K562 (cell line): ENCODE measurements at regions not wholly inside any gene's neighbourhood (a gene's known extent, or its start where the extent isn't known, plus 50 kb on each side); places are given as distances from the start of the nearest gene placed in this dataset.
A peak's percentile ranks its signal among the peaks of the same experiment; 100 is the strongest.

Experiments
- ATAC-seq: fragments of 200-7000 bp; cut with Tn5 transposase; 3 replicates; pipeline ENCODE4 v1.9.1; 2020; ENCODE audit warnings: moderate library complexity
- BruUV-seq: library from RNA; stranded (reverse); fragments of 400-500 nt; replicated peaks from 2 replicates; lab custom pipeline; 2021; lab: Mats Ljungman, UMichigan
- CTCF ChIA-PET: fragments of 300-600 bp; formaldehyde crosslinking; extraction: SDS; loops from one replicate; lab custom pipeline; 2021; ENCODE audit warnings: low intra/inter-chr PET ratio; lab: Yijun Ruan, JAX
- POLR2A ChIA-PET: fragments of 300-600, 350-650 bp; sonication (Branson Sonifier 250); formaldehyde crosslinking; extraction: SDS; loops from one replicate; lab custom pipeline; 2021; ENCODE audit warnings: antibody characterized with exemption, inconsistent platforms; lab: Yijun Ruan, JAX
- DNase-seq, 4 experiments: peaks; one replicate each; pipeline versions ENCODE4 v3.0.0 to v3.0.0-alpha.2; 2011 to 2018; ENCODE audit warnings: low spot score in 3 of 4, mixed read lengths in 3 of 4; ENCODE audit errors: extremely low read depth in 1 of 4
- FAIRE-seq: peaks from 2 replicates; lab custom pipeline; 2011; peaks lifted over from hg19 to GRCh38; lab: Jason Lieb, UNC
- H2AFZ ChIP-seq: 2 replicates; pipeline ENCODE4 v1.6.0; 2011; ENCODE audit warnings: low read depth, low read length, control low read depth, inconsistent platforms
- H3K27ac ChIP-seq: fragments of 200-600 bp; 3 replicates; pipeline ENCODE4 v1.8.0; 2011; ENCODE audit warnings: low read depth, mild to moderate bottlenecking, control low read depth, inconsistent platforms, low read length, moderate library complexity, mixed read lengths; ENCODE audit errors: extremely low read depth
- H3K27me3 ChIP-seq, 2 experiments: fragments of 300-600 bp in 1 of 2; 2 replicates in 1 of 2; 3 replicates in 1 of 2; pipeline versions ENCODE4 v1.6.0 to v1.8.0; 2011; ENCODE audit warnings: inconsistent platforms in 2 of 2, low read length in 2 of 2, mild to moderate bottlenecking in 1 of 2, mixed read lengths in 1 of 2, moderate library complexity in 1 of 2; ENCODE audit not compliant: control insufficient read depth in 2 of 2, insufficient read depth in 2 of 2
- H3K36me3 ChIP-seq: fragments of 300-600 bp; 3 replicates; pipeline ENCODE4 v1.8.0; 2011; ENCODE audit warnings: mild to moderate bottlenecking, low read length, inconsistent platforms; ENCODE audit not compliant: control insufficient read depth, insufficient read depth
- H3K4me1 ChIP-seq, 2 experiments: fragments of 200-600 bp in 1 of 2; replicated peaks in 1 of 2; 2 replicates in 1 of 2; 3 replicates in 1 of 2; pipeline versions ENCODE4 v1.5.1 to v1.8.0; 2011; ENCODE audit warnings: inconsistent platforms in 2 of 2, low read length in 2 of 2, mild to moderate bottlenecking in 1 of 2, mixed read lengths in 1 of 2, moderate library complexity in 1 of 2; ENCODE audit not compliant: control insufficient read depth in 2 of 2, insufficient read depth in 2 of 2
- H3K4me2 ChIP-seq: 2 replicates; pipeline ENCODE4 v1.6.1; 2011; ENCODE audit warnings: low read length, control low read depth, inconsistent platforms, mixed read lengths; ENCODE audit not compliant: insufficient read depth
- H3K4me3 ChIP-seq: fragments of 200-600 bp; sonication (generic), shearing (Covaris generic); 2 replicates; pipeline ENCODE4 v1.5.1; 2016; ENCODE audit warnings: control low read depth, inconsistent platforms
- H3K79me2 ChIP-seq: fragments of 200-600 bp; 3 replicates; pipeline ENCODE4 v1.8.0; 2011; ENCODE audit warnings: low read length, inconsistent platforms; ENCODE audit not compliant: control insufficient read depth, insufficient read depth
- H3K9ac ChIP-seq, 2 experiments: 2 replicates each; pipeline versions ENCODE4 v1.6.0 to v1.6.1; 2011; ENCODE audit warnings: low read depth in 2 of 2, low read length in 2 of 2, control low read depth in 1 of 2, inconsistent platforms in 1 of 2, mild to moderate bottlenecking in 1 of 2, mixed read lengths in 1 of 2; ENCODE audit not compliant: insufficient read depth in 1 of 2
- H3K9me1 ChIP-seq: one replicate; pipeline ENCODE4 v1.6.0; 2011; ENCODE audit warnings: inconsistent platforms, mild to moderate bottlenecking, low read length, moderate library complexity; ENCODE audit not compliant: control insufficient read depth, insufficient read depth
- H3K9me3 ChIP-seq: replicated peaks from 2 replicates; pipeline ENCODE4 v1.5.1; 2011; ENCODE audit warnings: low read depth, low read length, inconsistent platforms; ENCODE audit not compliant: control insufficient read depth, insufficient read depth
- H4K20me1 ChIP-seq: replicated peaks from 2 replicates; pipeline ENCODE4 v1.6.1; 2011; ENCODE audit warnings: low read length, inconsistent platforms, mixed read lengths; ENCODE audit not compliant: control insufficient read depth, insufficient read depth
- NFATC3 ChIP-seq: fragments of 450-650 bp; IDR thresholded peaks from 2 replicates; pipeline ENCODE4 v1.6.1; 2017; ENCODE audit warnings: mild to moderate bottlenecking
- NFYB ChIP-seq: IDR thresholded peaks from 2 replicates; pipeline ENCODE4 v1.6.1; 2011; ENCODE audit warnings: mild to moderate bottlenecking, moderate library complexity; ENCODE audit not compliant: insufficient read length; ENCODE audit errors: extremely low read depth
- SIN3A ChIP-seq, 2 experiments: fragments of 150-350 bp in 1 of 2; IDR thresholded peaks; 2 replicates each; pipeline ENCODE4 v1.6.1; 2011 to 2016; ENCODE audit warnings: borderline replicate concordance in 2 of 2, low read depth in 2 of 2, low read length in 2 of 2, mild to moderate bottlenecking in 2 of 2, moderate library complexity in 2 of 2; ENCODE audit not compliant: control insufficient read depth in 1 of 2
- ZNF507 ChIP-seq: conservative IDR thresholded peaks from 2 replicates; pipeline ENCODE4 v1.6.1; 2017; ENCODE audit warnings: missing genetic modification characterization, missing compliant biosample characterization
- WGBS: fragments of 100-300 bp; shearing (Covaris generic); methylation state at CpG from one replicate; pipeline ENCODE4 v1.1.6; 2016; ENCODE audit warnings: low coverage, mixed read lengths; ENCODE audit not compliant: insufficient coverage; ENCODE audit errors: missing lambda C conversion rate; 5-methylcytosine and 5-hydroxymethylcytosine counted together
- in situ Hi-C: fragments of 300-500 bp; cut with MboI; formaldehyde crosslinking; loops from 4 replicates; pipeline ENCODE4 v1.15.0; 2018; ENCODE audit warnings: inconsistent platforms, mixed read lengths
- intact Hi-C: fragments of 100-400 bp; cut with micrococcal nuclease; formaldehyde crosslinking; loops from 2 replicates; pipeline ENCODE4 v1.14.2; 2022
- TF ChIP-seq, protein P1 (sequence below), 3 experiments: IDR thresholded peaks in 2 of 3; conservative IDR thresholded peaks in 1 of 3; 2 replicates each; pipeline ENCODE4 v1.5.1; 2011 to 2012; ENCODE audit warnings: low read length in 3 of 3, mild to moderate bottlenecking in 3 of 3, control low read depth in 2 of 3, improper control_type of control experiment in 1 of 3, inconsistent platforms in 1 of 3, low read depth in 1 of 3, mixed read lengths in 1 of 3, moderate library complexity in 1 of 3; ENCODE audit not compliant: insufficient read depth in 2 of 3

DNA sequence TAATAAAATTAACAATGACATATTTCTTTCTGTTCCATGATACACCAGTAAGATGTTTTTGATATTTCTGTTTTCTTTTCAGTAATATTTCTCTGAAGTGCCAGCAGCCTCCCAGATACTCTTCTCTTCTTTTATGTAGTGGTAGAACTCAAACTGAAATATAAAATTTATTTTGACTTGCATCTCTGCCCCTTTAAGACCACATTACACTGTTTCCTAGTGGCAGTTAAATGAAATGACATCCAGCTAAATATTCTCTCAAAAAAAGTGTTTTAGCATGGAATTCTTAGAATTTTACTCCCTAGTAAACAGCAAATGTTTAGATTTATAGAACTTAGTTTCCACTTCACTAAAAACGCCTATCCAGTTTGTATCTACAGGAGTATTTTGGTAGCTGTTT lies 237.2 kb upstream of the MTPN start:
- Histone ChIP-seq H4K20me1 (no peaks in the 10 kb centered on the region), H3K4me1 (no peaks in the 10 kb centered on the region), H3K9me3 (no peaks in the 10 kb centered on the region), H3K27ac (no peak overlapping the region), H3K36me3 (peaks cover 6% of the 10 kb centered on the region; the same call in 1 of the 3 replicates), H2AFZ (no peak overlapping the region), H3K27me3 (no peaks in the 10 kb centered on the region), H3K79me2 (no peaks in the 10 kb centered on the region)
- POLR2A ChIA-PET = no interaction called here
- 30% methylated on average over 1 of the region's 1 CpG for WGBS
- no peak for TF ChIP-seq NFYB
- TF ChIP-seq, protein P1, sequence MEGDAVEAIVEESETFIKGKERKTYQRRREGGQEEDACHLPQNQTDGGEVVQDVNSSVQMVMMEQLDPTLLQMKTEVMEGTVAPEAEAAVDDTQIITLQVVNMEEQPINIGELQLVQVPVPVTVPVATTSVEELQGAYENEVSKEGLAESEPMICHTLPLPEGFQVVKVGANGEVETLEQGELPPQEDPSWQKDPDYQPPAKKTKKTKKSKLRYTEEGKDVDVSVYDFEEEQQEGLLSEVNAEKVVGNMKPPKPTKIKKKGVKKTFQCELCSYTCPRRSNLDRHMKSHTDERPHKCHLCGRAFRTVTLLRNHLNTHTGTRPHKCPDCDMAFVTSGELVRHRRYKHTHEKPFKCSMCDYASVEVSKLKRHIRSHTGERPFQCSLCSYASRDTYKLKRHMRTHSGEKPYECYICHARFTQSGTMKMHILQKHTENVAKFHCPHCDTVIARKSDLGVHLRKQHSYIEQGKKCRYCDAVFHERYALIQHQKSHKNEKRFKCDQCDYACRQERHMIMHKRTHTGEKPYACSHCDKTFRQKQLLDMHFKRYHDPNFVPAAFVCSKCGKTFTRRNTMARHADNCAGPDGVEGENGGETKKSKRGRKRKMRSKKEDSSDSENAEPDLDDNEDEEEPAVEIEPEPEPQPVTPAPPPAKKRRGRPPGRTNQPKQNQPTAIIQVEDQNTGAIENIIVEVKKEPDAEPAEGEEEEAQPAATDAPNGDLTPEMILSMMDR (IDR thresholded peaks at IDR 0.05 in 2 of 3, conservative IDR thresholded peaks at IDR 0.05 in 1 of 3; ENCODE audit: insufficient read depth in 2 of 3, low read depth in 1 of 3, low read length in 3 of 3) = peak in 1 of 3 experiments; percentile 6; a peak in 2 of 6 replicates
- no peak for TF ChIP-seq SIN3A (IDR thresholded peaks at IDR 0.05; ENCODE audit: borderline replicate concordance in 2 of 2, control insufficient read depth in 1 of 2, low read depth in 2 of 2, low read length in 2 of 2)
- no peak for TF ChIP-seq NFATC3
- TF ChIP-seq ZNF507 (tag) = no peak
- TF ChIP-seq, all 486 proteins: peak for 1
- H3K4me2 ChIP-seq = no peak overlapping the region
- in situ Hi-C loops (no loop called here), intact Hi-C loops (no loop called here)
- no peak overlapping the region for H3K4me3 ChIP-seq
- BruUV-seq = no TSS peak
- CTCF ChIA-PET = no interaction called here
- FAIRE-seq (no peak), ATAC-seq (no peak), DNase-seq (no peak)
- no peaks in the 10 kb centered on the region for H3K9me1 ChIP-seq
- H3K9ac ChIP-seq = no peak overlapping the region
